IMR-90 (cell line): ENCODE measurements at regions not wholly inside any gene's neighbourhood (a gene's known extent, or its start where the extent isn't known, plus 50 kb on each side); places are given as distances from the start of the nearest gene placed in this dataset.

Source experiments
- ATAC-seq: fragments of 200-7000 bp; cut with Tn5 transposase; 2 replicates; pipeline ENCODE4 v1.9.1; 2020; ENCODE audit warnings: low read depth, mild to moderate bottlenecking, moderate library complexity
- BruUV-seq: library from RNA; stranded (reverse); fragments of 400-500 nt; replicated peaks from 2 replicates; lab custom pipeline; 2021; lab: Mats Ljungman, UMichigan
- CTCF ChIA-PET: fragments of 300-600 bp; formaldehyde crosslinking; extraction: SDS; loops from one replicate; lab custom pipeline; 2021; ENCODE audit warnings: antibody characterized with exemption; lab: Yijun Ruan, JAX
- POLR2A ChIA-PET: fragments of 300-600 bp; sonication (Branson Sonifier 250); formaldehyde crosslinking; loops from one replicate; lab custom pipeline; 2022; ENCODE audit warnings: antibody characterized with exemption; ENCODE audit not compliant: unreplicated experiment; lab: Charles Lee
- DNase-seq: peaks from one replicate; pipeline ENCODE4 v3.0.0; 2013
- H2AFZ ChIP-seq: replicated peaks from 2 replicates; pipeline ENCODE3; 2013; ENCODE audit warnings: low read length, mild to moderate bottlenecking; ENCODE audit not compliant: poor library complexity
- H2AK5ac ChIP-seq: 2 replicates; pipeline ENCODE4 v1.6.1; 2013; ENCODE audit warnings: low read depth, low read length, inconsistent platforms
- H2AK9ac ChIP-seq: replicated peaks from 2 replicates; pipeline ENCODE3; 2013; ENCODE audit warnings: mild to moderate bottlenecking, low read depth, low read length, moderate library complexity; ENCODE audit not compliant: poor library complexity
- H2BK120ac ChIP-seq: 2 replicates; pipeline ENCODE4 v1.6.1; 2013; ENCODE audit warnings: low read depth, low read length, inconsistent platforms
- H2BK15ac ChIP-seq: 3 replicates; pipeline ENCODE4 v1.6.1; 2013; ENCODE audit warnings: low read depth, low read length, inconsistent platforms
- H2BK20ac ChIP-seq: 2 replicates; pipeline ENCODE4 v1.6.1; 2013; ENCODE audit warnings: low read depth, mild to moderate bottlenecking, inconsistent platforms, low read length, moderate library complexity
- H2BK5ac ChIP-seq: 2 replicates; pipeline ENCODE4 v1.6.1; 2013; ENCODE audit warnings: mild to moderate bottlenecking, low read depth, low read length, inconsistent platforms; ENCODE audit not compliant: poor library complexity, severe bottlenecking
- H3K14ac ChIP-seq: replicated peaks from 2 replicates; pipeline ENCODE4 v1.6.1; 2013; ENCODE audit warnings: low read depth, low read length, inconsistent platforms
- H3K18ac ChIP-seq: 2 replicates; pipeline ENCODE4 v1.6.1; 2013; ENCODE audit warnings: low read depth, low read length, control low read depth
- H3K23ac ChIP-seq: 2 replicates; pipeline ENCODE4 v1.6.1; 2013; ENCODE audit warnings: low read depth, low read length, inconsistent platforms
- H3K27ac ChIP-seq: 2 replicates; pipeline ENCODE4 v1.5.1; 2013; ENCODE audit warnings: mild to moderate bottlenecking, control low read depth, low read length; ENCODE audit not compliant: insufficient read depth
- H3K27me3 ChIP-seq: 2 replicates; pipeline ENCODE4 v1.6.1; 2013; ENCODE audit warnings: low read length; ENCODE audit not compliant: control insufficient read depth, insufficient read depth
- H3K36me3 ChIP-seq: 2 replicates; pipeline ENCODE4 v1.6.1; 2013; ENCODE audit warnings: low read length, mixed read lengths; ENCODE audit not compliant: control insufficient read depth, insufficient read depth
- H3K4ac ChIP-seq: 2 replicates; pipeline ENCODE4 v1.6.1; 2013; ENCODE audit warnings: low read depth, low read length, inconsistent platforms
- H3K4me1 ChIP-seq: 2 replicates; pipeline ENCODE4 v1.6.1; 2013; ENCODE audit warnings: low read length, mixed read lengths; ENCODE audit not compliant: control insufficient read depth, insufficient read depth
- H3K4me2 ChIP-seq: 2 replicates; pipeline ENCODE4 v1.6.1; 2013; ENCODE audit warnings: low read depth, mild to moderate bottlenecking, control low read depth, low read length, moderate library complexity
- H3K4me3 ChIP-seq: 2 replicates; pipeline ENCODE4 v1.5.1; 2013; ENCODE audit warnings: low read depth, mild to moderate bottlenecking, control low read depth, low read length, moderate library complexity; ENCODE audit not compliant: insufficient read depth
- H3K56ac ChIP-seq: 2 replicates; pipeline ENCODE4 v1.6.1; 2013; ENCODE audit warnings: low read length, inconsistent platforms; ENCODE audit not compliant: insufficient read depth; ENCODE audit errors: extremely low read depth
- H3K79me1 ChIP-seq, 2 experiments: 2 replicates each; pipeline ENCODE4 v1.6.1; 2013; ENCODE audit warnings: low read length in 2 of 2, inconsistent platforms in 1 of 2, low read depth in 1 of 2
- H3K9ac ChIP-seq: 2 replicates; pipeline ENCODE4 v1.6.1; 2013; ENCODE audit warnings: low read depth, low read length, control low read depth
- H3K9me1 ChIP-seq: 2 replicates; pipeline ENCODE4 v1.6.1; 2013; ENCODE audit warnings: low read length, inconsistent platforms; ENCODE audit not compliant: insufficient read depth
- H3K9me3 ChIP-seq: 2 replicates; pipeline ENCODE4 v1.6.1; 2013; ENCODE audit warnings: low read length; ENCODE audit not compliant: control insufficient read depth, insufficient read depth
- H4K20me1 ChIP-seq: 2 replicates; pipeline ENCODE4 v1.6.1; 2013; ENCODE audit warnings: low read length, inconsistent platforms; ENCODE audit not compliant: insufficient read depth
- H4K5ac ChIP-seq: 2 replicates; pipeline ENCODE4 v1.6.1; 2013; ENCODE audit warnings: mild to moderate bottlenecking, low read depth, low read length, control low read depth
- H4K8ac ChIP-seq, 2 experiments: 2 replicates each; pipeline ENCODE4 v1.6.1; 2013; ENCODE audit warnings: low read depth in 2 of 2, low read length in 2 of 2, control low read depth in 1 of 2, inconsistent platforms in 1 of 2
- H4K91ac ChIP-seq: 2 replicates; pipeline ENCODE4 v1.6.1; 2013; ENCODE audit warnings: low read depth, low read length, inconsistent platforms; ENCODE audit not compliant: insufficient read depth
- CTCF ChIP-seq: conservative IDR thresholded peaks from 2 replicates; pipeline ENCODE4 v1.5.1; 2012; ENCODE audit warnings: mild to moderate bottlenecking, low read depth, low read length, improper control_type of control experiment
- RCOR1 ChIP-seq: IDR thresholded peaks from 2 replicates; pipeline ENCODE4 v1.6.1; 2012; ENCODE audit warnings: mild to moderate bottlenecking, low read length, improper control_type of control experiment; ENCODE audit not compliant: insufficient replicate concordance
- dilution Hi-C: fragments of 300-500 bp; cut with HindIII; formaldehyde crosslinking; loops from one replicate; pipeline ENCODE4 v1.14.3; 2018; ENCODE audit warnings: low sequenced_read_pairs; ENCODE audit not compliant: unreplicated experiment
- in situ Hi-C: fragments of 300-500 bp; cut with MboI; formaldehyde crosslinking; loops from 3 replicates; pipeline ENCODE4 v1.14.3; 2019; ENCODE audit warnings: low sequenced_read_pairs, inconsistent platforms, mixed read lengths
- intact Hi-C: fragments of 100-400 bp; cut with micrococcal nuclease; formaldehyde crosslinking; loops from 2 replicates; pipeline ENCODE4 v1.10.0; 2022

- H3K56ac ChIP-seq: no peak overlapping the region
- no peak overlapping the region for H2AK9ac ChIP-seq
- no peak overlapping the region for H3K23ac ChIP-seq
- intact Hi-C loops (no loop called here), in situ Hi-C loops (no loop called here), dilution Hi-C loops (no loop called here)
- ChIA-PET CTCF (no interaction called here), POLR2A (no interaction called here)
- no peak overlapping the region for H2AFZ ChIP-seq
- no peaks in the 10 kb centered on the region for H3K79me1 ChIP-seq
- H2AK5ac ChIP-seq: no peak overlapping the region
- H3K27me3 ChIP-seq: no peaks in the 10 kb centered on the region
- H4K5ac ChIP-seq: no peak overlapping the region
- TF ChIP-seq CTCF: no peak
- TF ChIP-seq RCOR1: no peak
- H3K9me3 ChIP-seq: no peaks in the 10 kb centered on the region
- H4K91ac ChIP-seq: no peak overlapping the region
- no peak overlapping the region for H2BK5ac ChIP-seq
- H3K18ac ChIP-seq: no peak overlapping the region
- H3K9ac ChIP-seq: no peak overlapping the region
- H3K4ac ChIP-seq: no peak overlapping the region
- H2BK15ac ChIP-seq: no peak overlapping the region
- no peak for ATAC-seq
- no peaks in the 10 kb centered on the region for H3K36me3 ChIP-seq
- H4K8ac ChIP-seq: no peak overlapping the region
- H3K4me1 ChIP-seq: no peaks in the 10 kb centered on the region
- no peaks in the 10 kb centered on the region for H4K20me1 ChIP-seq
- no peak for DNase-seq
- BruUV-seq: no TSS peak
- no peak overlapping the region for H3K14ac ChIP-seq
- no peak overlapping the region for H3K4me3 ChIP-seq
- H3K9me1 ChIP-seq: no peaks in the 10 kb centered on the region
- H2BK20ac ChIP-seq: no peak overlapping the region
- H3K27ac ChIP-seq: no peak overlapping the region
- H2BK120ac ChIP-seq: no peak overlapping the region
- no peak overlapping the region for H3K4me2 ChIP-seq
Observed at GRCh38 chr4:31390849-31391248, 670.7 kb downstream of the PCDH7 start.
